ENCODE measurements at regions not wholly inside any gene's neighbourhood (a gene's known extent, or its start where the extent isn't known, plus 50 kb on each side); places are given as distances from the start of the nearest gene placed in this dataset.

DNA sequence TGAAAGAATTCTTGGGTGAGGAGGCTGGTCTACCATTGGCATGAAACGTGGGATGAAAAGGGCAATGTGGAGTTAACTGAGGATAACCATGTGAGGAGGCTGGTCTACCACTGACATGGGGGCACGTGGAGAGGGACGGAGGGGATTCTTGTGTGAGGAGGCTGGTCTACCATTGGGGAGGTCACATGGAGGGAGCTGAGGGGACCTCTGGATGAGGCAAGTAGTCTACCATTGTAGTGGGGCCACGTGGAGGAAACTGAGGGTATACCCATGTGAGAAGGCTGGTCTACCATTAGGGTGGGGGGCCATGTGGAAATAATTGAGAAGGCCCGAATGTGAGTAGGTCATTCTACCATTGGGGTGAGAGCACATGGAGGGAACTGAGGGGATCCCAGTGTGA is 154.1 kb downstream of the FBLN2 start:
- no peaks in the 10 kb centered on the region for H3K4me1 Mint-ChIP-seq
- POLR2A ChIA-PET: interaction anchor here (0.6 kb wide), 1 partner anchor 67 kb away, joined by 4 read pairs; no protein-coding TSS in a partner anchor
- ATAC-seq: no peak
- H3K9me3 Mint-ChIP-seq: peaks cover 0 to 59% (median 46%) of the 10 kb centered on the region in 9 donors
- DNase-seq: peak in 1 of 10 donors; percentile 9
- peaks cover 13 to 63% (median 58%) of the 10 kb centered on the region in 5 donors for H3K27me3 Mint-ChIP-seq
- H3K27ac Mint-ChIP-seq: no peak overlapping the region
- peaks cover 0 to 22% (median 7%) of the 10 kb centered on the region in 3 donors for H3K36me3 Mint-ChIP-seq
- no peak overlapping the region for H3K4me3 Mint-ChIP-seq

- DNase-seq (peak in 1 of 10 donors; percentile 58), ATAC-seq (no peak)
- peaks cover 0 to 52% (median 38%) of the 10 kb centered on the region in 9 donors for H3K9me3 Mint-ChIP-seq
- H3K36me3 Mint-ChIP-seq: peaks cover 0 to 20% (median 7%) of the 10 kb centered on the region in 3 donors
- no peak overlapping the region for H3K4me3 Mint-ChIP-seq
- H3K4me1 Mint-ChIP-seq: no peaks in the 10 kb centered on the region
- peaks cover 13 to 59% (median 52%) of the 10 kb centered on the region in 5 donors for H3K27me3 Mint-ChIP-seq
- POLR2A ChIA-PET: no interaction called here
- no peak overlapping the region for H3K27ac Mint-ChIP-seq
These were observed 153.4 kb downstream of the FBLN2 start for GRCh38 chr3:13702286-13702685.

DNA sequence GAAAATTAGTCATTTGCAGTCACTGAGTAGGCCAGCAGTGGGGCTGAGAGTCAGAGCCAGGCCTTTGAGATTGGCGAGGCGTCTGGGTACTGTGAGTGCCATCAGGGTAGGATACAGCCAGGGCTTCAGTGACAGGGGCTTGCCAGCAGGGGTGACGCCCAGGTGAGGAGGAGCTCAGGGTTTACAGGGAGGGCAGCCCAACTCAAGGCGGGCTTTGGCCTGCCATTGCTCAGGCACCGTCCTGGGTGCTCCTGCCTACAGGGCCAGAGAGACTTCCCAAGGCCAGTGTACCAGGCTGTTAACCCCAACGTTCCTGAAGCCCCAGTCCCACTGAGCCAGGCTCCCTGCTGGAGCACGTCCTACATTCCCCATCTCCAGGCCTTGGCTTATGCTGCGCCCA is 152.0 kb downstream of the FBLN2 start:
- peak in 1 of 10 donors; percentile 27 for DNase-seq
- no peaks in the 10 kb centered on the region for H3K4me1 Mint-ChIP-seq
- peaks cover 13 to 58% (median 41%) of the 10 kb centered on the region in 5 donors for H3K27me3 Mint-ChIP-seq
- H3K9me3 Mint-ChIP-seq: peaks cover 0 to 38% (median 25%) of the 10 kb centered on the region in 9 donors
- no peak for ATAC-seq
- POLR2A ChIA-PET: no interaction called here
- H3K27ac Mint-ChIP-seq: no peak overlapping the region
- peaks cover 0 to 12% (median 4%) of the 10 kb centered on the region in 3 donors for H3K36me3 Mint-ChIP-seq
- H3K4me3 Mint-ChIP-seq: no peak overlapping the region

DNA sequence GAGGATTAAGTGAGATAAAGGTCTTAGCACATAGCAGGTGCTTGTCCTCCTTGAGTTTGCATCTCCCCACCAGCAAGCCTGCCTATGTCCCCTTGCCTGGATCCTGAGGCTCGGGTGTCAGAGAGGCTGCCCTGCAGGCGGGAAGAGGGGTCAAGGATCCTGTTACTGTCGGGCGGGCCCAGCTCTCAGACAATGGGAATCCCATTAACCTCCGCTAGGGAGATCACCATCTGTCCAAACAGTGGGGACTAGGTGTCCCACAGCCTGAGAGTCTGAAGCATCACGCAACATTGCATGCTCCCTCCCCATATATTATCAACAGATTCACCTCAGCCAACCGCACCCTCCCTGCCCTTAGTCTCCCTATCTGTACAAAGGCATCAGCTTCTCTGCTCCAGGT is 151.4 kb downstream of the FBLN2 start:
- peaks cover 12 to 54% (median 36%) of the 10 kb centered on the region in 5 donors for H3K27me3 Mint-ChIP-seq
- POLR2A ChIA-PET: no interaction called here
- H3K27ac Mint-ChIP-seq: no peak overlapping the region
- H3K4me3 Mint-ChIP-seq: no peak overlapping the region
- H3K9me3 Mint-ChIP-seq: peaks cover 0 to 32% (median 20%) of the 10 kb centered on the region in 9 donors
- no peak for ATAC-seq
- DNase-seq: peak in 1 of 10 donors; percentile 42
- H3K36me3 Mint-ChIP-seq: peaks cover 0 to 6% (median 3%) of the 10 kb centered on the region in 3 donors
- H3K4me1 Mint-ChIP-seq: no peaks in the 10 kb centered on the region

DNA sequence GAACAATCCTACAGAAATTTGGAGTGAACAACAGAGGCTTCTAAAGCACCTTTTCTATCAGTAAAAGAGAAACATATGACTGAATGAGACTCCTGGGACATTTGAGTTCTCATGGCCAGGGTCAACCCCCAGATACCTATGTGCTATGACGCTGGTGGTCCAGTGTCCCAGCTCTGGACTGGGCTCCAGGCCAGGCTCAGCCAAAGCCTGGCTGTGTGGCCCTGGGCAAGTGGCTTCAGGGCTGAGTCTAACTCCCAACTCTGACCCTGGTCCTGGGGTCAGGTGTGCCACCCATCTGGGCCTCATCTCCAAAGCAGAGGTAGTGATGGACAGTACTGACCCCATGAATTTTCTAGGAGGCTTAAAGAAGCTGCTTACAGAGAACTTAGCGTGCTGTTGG is 147.8 kb downstream of the FBLN2 start:
- POLR2A ChIA-PET: no interaction called here
- no peak for DNase-seq
- no peaks in the 10 kb centered on the region for H3K4me1 Mint-ChIP-seq
- ATAC-seq: no peak
- peaks cover 0 to 17% (median 6%) of the 10 kb centered on the region in 9 donors for H3K9me3 Mint-ChIP-seq
- no peak overlapping the region for H3K4me3 Mint-ChIP-seq
- no peak overlapping the region for H3K27ac Mint-ChIP-seq
- peaks cover 0 to 8% (median 2%) of the 10 kb centered on the region in 3 donors for H3K36me3 Mint-ChIP-seq
- peaks cover 0 to 22% (median 5%) of the 10 kb centered on the region in 5 donors for H3K27me3 Mint-ChIP-seq

- Mint-ChIP-seq H3K27me3 (peaks cover 0 to 21% (median 11%) of the 10 kb centered on the region in 5 donors), H3K9me3 (peaks cover 0 to 17% (median 6%) of the 10 kb centered on the region in 9 donors), H3K36me3 (peaks cover 0 to 8% (median 2%) of the 10 kb centered on the region in 3 donors), H3K27ac (no peak overlapping the region), H3K4me1 (no peaks in the 10 kb centered on the region), H3K4me3 (no peak overlapping the region)
- ATAC-seq: no peak
- POLR2A ChIA-PET: no interaction called here
- no peak for DNase-seq
These were observed 144.5 kb downstream of the FBLN2 start for GRCh38 chr3:13693441-13693840.

DNA sequence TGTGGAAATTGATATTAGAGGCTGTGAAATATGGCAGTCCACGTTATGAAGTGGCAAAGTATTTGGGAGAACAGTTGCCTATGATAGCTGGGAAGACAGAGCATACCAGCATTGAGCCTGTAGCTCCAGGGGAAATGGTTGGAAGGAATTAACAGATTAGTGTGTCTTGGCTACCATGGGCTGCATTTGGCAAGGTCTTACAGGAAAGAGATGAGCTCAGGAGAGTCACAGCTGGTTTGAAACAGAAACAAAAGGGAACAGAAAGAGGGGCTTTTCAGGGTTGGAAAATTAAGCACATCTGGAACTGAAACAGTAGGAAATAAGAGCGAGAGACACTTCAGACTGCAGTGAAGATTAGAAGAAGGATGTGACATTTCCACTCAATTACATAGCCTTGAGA is 141.7 kb downstream of the FBLN2 start:
- POLR2A ChIA-PET: no interaction called here
- ATAC-seq (no peak), DNase-seq (no peak)
- no peak overlapping the region for H3K4me3 Mint-ChIP-seq
- H3K27ac Mint-ChIP-seq: no peak overlapping the region
- no peaks in the 10 kb centered on the region for H3K4me1 Mint-ChIP-seq
- H3K27me3 Mint-ChIP-seq: peaks cover 0 to 19% (median 3%) of the 10 kb centered on the region in 5 donors
- H3K36me3 Mint-ChIP-seq: peaks cover 0 to 8% (median 2%) of the 10 kb centered on the region in 3 donors
- peaks cover 0 to 17% (median 6%) of the 10 kb centered on the region in 9 donors for H3K9me3 Mint-ChIP-seq

GRCh38 chr3:13689373-13690260 is 140.7 kb downstream of the FBLN2 start:
- Mint-ChIP-seq H3K4me1 (no peaks in the 10 kb centered on the region), H3K36me3 (peaks cover 0 to 8% (median 2%) of the 10 kb centered on the region in 3 donors), H3K4me3 (no peak overlapping the region), H3K9me3 (peaks cover 0 to 17% (median 6%) of the 10 kb centered on the region in 9 donors), H3K27ac (peak overlapping the region in 1 of 10 donors; percentile 53), H3K27me3 (peaks cover 0 to 21% (median 3%) of the 10 kb centered on the region in 5 donors)
- POLR2A ChIA-PET: no interaction called here
- DNase-seq (no peak), ATAC-seq (no peak)

DNA sequence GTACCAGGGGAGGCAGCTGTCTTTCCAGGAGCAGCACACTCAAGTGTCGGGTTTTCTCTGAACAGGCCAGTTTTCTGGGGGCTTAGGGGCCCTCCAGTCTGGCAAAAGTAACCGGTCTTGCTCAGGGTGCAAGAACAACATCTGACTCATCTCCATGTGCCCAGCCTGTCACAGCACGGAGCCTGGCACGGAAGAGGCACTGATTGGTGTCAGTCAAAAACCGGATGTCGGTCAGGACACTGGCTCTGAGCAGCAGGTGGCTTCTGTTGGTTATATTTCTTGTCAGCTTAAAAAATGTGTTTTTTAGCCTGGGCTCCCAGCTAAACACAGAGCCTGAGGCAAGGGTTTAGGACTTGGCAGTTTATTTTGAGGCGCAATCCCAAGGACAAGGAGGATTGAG is 139.9 kb downstream of the FBLN2 start:
- no peak overlapping the region for H3K4me3 Mint-ChIP-seq
- no peaks in the 10 kb centered on the region for H3K4me1 Mint-ChIP-seq
- H3K27me3 Mint-ChIP-seq: peaks cover 0 to 21% (median 5%) of the 10 kb centered on the region in 5 donors
- H3K9me3 Mint-ChIP-seq: peaks cover 0 to 17% (median 6%) of the 10 kb centered on the region in 9 donors
- ATAC-seq (no peak), DNase-seq (no peak)
- POLR2A ChIA-PET: no interaction called here
- H3K27ac Mint-ChIP-seq: no peak overlapping the region
- H3K36me3 Mint-ChIP-seq: peaks cover 0 to 8% (median 2%) of the 10 kb centered on the region in 3 donors

GRCh38 chr3:13688034-13688433 is 139.1 kb downstream of the FBLN2 start:
- POLR2A ChIA-PET: no interaction called here
- H3K36me3 Mint-ChIP-seq: peaks cover 0 to 4% (median 2%) of the 10 kb centered on the region in 3 donors
- H3K27ac Mint-ChIP-seq: peak overlapping the region in 2 of 10 donors; percentile 39 to 73
- H3K4me3 Mint-ChIP-seq: no peak overlapping the region
- no peaks in the 10 kb centered on the region for H3K4me1 Mint-ChIP-seq
- H3K27me3 Mint-ChIP-seq: peaks cover 0 to 25% (median 8%) of the 10 kb centered on the region in 5 donors
- peaks cover 0 to 14% (median 5%) of the 10 kb centered on the region in 9 donors for H3K9me3 Mint-ChIP-seq
- ATAC-seq (no peak), DNase-seq (no peak)
